ENCODE measurements at regions not wholly inside any gene's neighbourhood (a gene's known extent, or its start where the extent isn't known, plus 50 kb on each side); places are given as distances from the start of the nearest gene placed in this dataset.
A peak's percentile ranks its signal among the peaks of the same experiment; 100 is the strongest.

- peaks cover 14 to 25% of the 10 kb centered on the region in 2 experiments for H3K4me1 Mint-ChIP-seq
- no peak overlapping the region for H3K9ac ChIP-seq (ENCODE audit: extremely low read depth, insufficient read length, low read length)
- no CpG with 5 or more reads among the region's 28 CpGs for WGBS (ENCODE audit: extremely low coverage, insufficient read length, low lambda C conversion rate)
- no peak for DNase-seq
- no peak overlapping the region for H2BK12ac ChIP-seq (ENCODE audit: insufficient read length, low read depth, low read length)
- no peaks in the 10 kb centered on the region; a peak in 1 of 5 replicates for H3K9me3 Mint-ChIP-seq
- no peak overlapping the region; the same call in 1 of the 2 replicates for H3K4ac ChIP-seq (ENCODE audit: low read depth, low read length)
- no peaks in the 10 kb centered on the region for H3K23me2 ChIP-seq (ENCODE audit: insufficient read length, low read depth, low read length, poor library complexity, severe bottlenecking)
- peak overlapping the region; percentile 58 to 81 for H3K4me3 Mint-ChIP-seq
- no peak overlapping the region for H2BK20ac ChIP-seq (ENCODE audit: low read depth, low read length, poor library complexity, severe bottlenecking)
- no peak overlapping the region for H3K23ac ChIP-seq (ENCODE audit: insufficient read length, low read depth, low read length)
- TF ChIP-seq, protein P1, sequence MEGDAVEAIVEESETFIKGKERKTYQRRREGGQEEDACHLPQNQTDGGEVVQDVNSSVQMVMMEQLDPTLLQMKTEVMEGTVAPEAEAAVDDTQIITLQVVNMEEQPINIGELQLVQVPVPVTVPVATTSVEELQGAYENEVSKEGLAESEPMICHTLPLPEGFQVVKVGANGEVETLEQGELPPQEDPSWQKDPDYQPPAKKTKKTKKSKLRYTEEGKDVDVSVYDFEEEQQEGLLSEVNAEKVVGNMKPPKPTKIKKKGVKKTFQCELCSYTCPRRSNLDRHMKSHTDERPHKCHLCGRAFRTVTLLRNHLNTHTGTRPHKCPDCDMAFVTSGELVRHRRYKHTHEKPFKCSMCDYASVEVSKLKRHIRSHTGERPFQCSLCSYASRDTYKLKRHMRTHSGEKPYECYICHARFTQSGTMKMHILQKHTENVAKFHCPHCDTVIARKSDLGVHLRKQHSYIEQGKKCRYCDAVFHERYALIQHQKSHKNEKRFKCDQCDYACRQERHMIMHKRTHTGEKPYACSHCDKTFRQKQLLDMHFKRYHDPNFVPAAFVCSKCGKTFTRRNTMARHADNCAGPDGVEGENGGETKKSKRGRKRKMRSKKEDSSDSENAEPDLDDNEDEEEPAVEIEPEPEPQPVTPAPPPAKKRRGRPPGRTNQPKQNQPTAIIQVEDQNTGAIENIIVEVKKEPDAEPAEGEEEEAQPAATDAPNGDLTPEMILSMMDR (conservative IDR thresholded peaks at IDR 0.05): no peak
- H4K20me1 ChIP-seq (ENCODE audit: control insufficient read depth, insufficient read depth, insufficient read length): no peaks in the 10 kb centered on the region
- H2BK15ac ChIP-seq (ENCODE audit: low read depth, low read length): no peak overlapping the region
- H2BK120ac ChIP-seq (ENCODE audit: low read depth, low read length, poor library complexity, severe bottlenecking): no peak overlapping the region
- H2BK5ac ChIP-seq (ENCODE audit: insufficient read length, low read length): no peak overlapping the region
- no peak overlapping the region for H2AFZ ChIP-seq (ENCODE audit: low read length)
- no peak overlapping the region for H2AK5ac ChIP-seq (ENCODE audit: insufficient read length, low read length)
- no peaks in the 10 kb centered on the region for H3K36me3 Mint-ChIP-seq (ENCODE audit: insufficient read depth in 1 of 3, low read depth in 3 of 3)
- peak overlapping the region; percentile 78 to 93 (median 92); a peak in 3 of 7 replicates for H3K27ac Mint-ChIP-seq
- no peak overlapping the region for H3K14ac ChIP-seq (ENCODE audit: insufficient read depth, low read length)
- no peak overlapping the region for H3K27ac ChIP-seq (ENCODE audit: insufficient read length, low read depth, low read length)
- H3K4me2 ChIP-seq (ENCODE audit: insufficient read depth, insufficient read length, low read length): peak overlapping the region; percentile 16
- H3K18ac ChIP-seq (ENCODE audit: insufficient read length, low read depth, low read length): peak overlapping the region; percentile 22
- no peaks in the 10 kb centered on the region for H3K9me3 ChIP-seq (ENCODE audit: control insufficient read depth, low read depth, low read length)
- no peak overlapping the region for H4K5ac ChIP-seq (ENCODE audit: insufficient read length, low read depth, low read length)
- H3K4me1 ChIP-seq (ENCODE audit: insufficient read depth, low read length): no peaks in the 10 kb centered on the region
- no peak overlapping the region for H3T11ph ChIP-seq (ENCODE audit: low read length)
- no peaks in the 10 kb centered on the region for H3K79me2 ChIP-seq (ENCODE audit: insufficient read depth, low read length)
- H3K79me1 ChIP-seq (ENCODE audit: insufficient read depth, low read depth, low read length, poor library complexity, severe bottlenecking): no peaks in the 10 kb centered on the region
- peaks cover 85% of the 10 kb centered on the region for H3K27me3 Mint-ChIP-seq (ENCODE audit: low read depth)
- peaks cover 3% of the 10 kb centered on the region; the same call in 1 of the 2 replicates for H3K27me3 ChIP-seq (ENCODE audit: insufficient read depth, low read length)
- no peak overlapping the region for H3K56ac ChIP-seq (ENCODE audit: insufficient read length, low read depth, low read length)
- no peak overlapping the region for H4K8ac ChIP-seq (replicated peaks; ENCODE audit: insufficient read length, low read depth, low read length)
- H4K91ac ChIP-seq (ENCODE audit: insufficient read length, low read depth, low read length): no peak overlapping the region
These were observed 59.1 kb downstream of the IGLL1 start for GRCh38 chr22:23520863-23521440.

Data from H9 (cell line).